OCI-LY1 (cell line): ENCODE measurements at regions not wholly inside any gene's neighbourhood (a gene's known extent, or its start where the extent isn't known, plus 50 kb on each side); places are given as distances from the start of the nearest gene placed in this dataset.

Experiments
- CTCF ChIP-seq: fragments of 200-600 bp; sonication (generic), shearing (Covaris generic); IDR thresholded peaks from 2 replicates; pipeline ENCODE4 v1.5.1; 2017; ENCODE audit warnings: mild to moderate bottlenecking, antibody characterized with exemption, low read length, moderate library complexity, mixed read lengths
- EZH2 ChIP-seq: fragments of 200-600 bp; sonication (generic), shearing (Covaris generic); IDR thresholded peaks from 2 replicates; pipeline ENCODE4 v1.8.0; 2017; ENCODE audit warnings: borderline replicate concordance, mixed run types, mild to moderate bottlenecking, antibody characterized with exemption, low read length, moderate library complexity, mixed read lengths

GRCh38 chr1:219323426-219323825, 149.7 kb downstream of the LYPLAL1 start:
- TF ChIP-seq CTCF (no peak), EZH2 (no peak)
